Superior temporal gyrus (tissue), 1 donor: ENCODE measurements at regions not wholly inside any gene's neighbourhood (a gene's known extent, or its start where the extent isn't known, plus 50 kb on each side); places are given as distances from the start of the nearest gene placed in this dataset.

ENCODE experiments used
- DNase-seq: peaks from one replicate; pipeline ENCODE4 v3.0.0-alpha.2; 2016; ENCODE audit errors: extremely low spot score

- no peak for DNase-seq
These were observed 68.6 kb upstream of the FAM9A start for GRCh38 chrX:8869812-8870211.

DNA sequence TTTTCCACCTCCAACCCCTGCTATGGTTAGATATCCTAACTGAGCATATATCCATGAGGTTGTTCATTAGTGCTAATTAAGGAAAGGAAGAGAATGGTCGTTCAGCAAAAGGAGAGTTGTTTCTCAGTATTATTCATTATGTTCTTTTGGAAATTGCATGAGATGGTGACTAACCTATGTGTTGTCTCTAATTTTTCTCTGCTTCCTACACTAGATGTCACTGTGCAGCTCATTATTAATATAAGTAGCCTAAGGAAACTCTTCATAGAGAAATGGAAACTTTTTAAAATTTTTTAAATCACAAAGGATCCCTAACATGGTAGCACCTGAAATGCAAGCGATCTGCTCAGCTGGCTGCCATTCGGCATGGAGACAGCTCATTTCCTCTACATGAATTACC is 67.7 kb upstream of the FAM9A start:
- peak; percentile 31 for DNase-seq

GRCh38 chrX:8868070-8868773 is 67.0 kb upstream of the FAM9A start:
- no peak for DNase-seq

GRCh38 chrX:8867406-8867805 is 66.2 kb upstream of the FAM9A start:
- DNase-seq: no peak

- DNase-seq: peak; percentile 16
These were observed 63.0 kb upstream of the FAM9A start for GRCh38 chrX:8864161-8864560.

GRCh38 chrX:8861908-8862307 is 60.7 kb upstream of the FAM9A start:
- DNase-seq: no peak

DNA sequence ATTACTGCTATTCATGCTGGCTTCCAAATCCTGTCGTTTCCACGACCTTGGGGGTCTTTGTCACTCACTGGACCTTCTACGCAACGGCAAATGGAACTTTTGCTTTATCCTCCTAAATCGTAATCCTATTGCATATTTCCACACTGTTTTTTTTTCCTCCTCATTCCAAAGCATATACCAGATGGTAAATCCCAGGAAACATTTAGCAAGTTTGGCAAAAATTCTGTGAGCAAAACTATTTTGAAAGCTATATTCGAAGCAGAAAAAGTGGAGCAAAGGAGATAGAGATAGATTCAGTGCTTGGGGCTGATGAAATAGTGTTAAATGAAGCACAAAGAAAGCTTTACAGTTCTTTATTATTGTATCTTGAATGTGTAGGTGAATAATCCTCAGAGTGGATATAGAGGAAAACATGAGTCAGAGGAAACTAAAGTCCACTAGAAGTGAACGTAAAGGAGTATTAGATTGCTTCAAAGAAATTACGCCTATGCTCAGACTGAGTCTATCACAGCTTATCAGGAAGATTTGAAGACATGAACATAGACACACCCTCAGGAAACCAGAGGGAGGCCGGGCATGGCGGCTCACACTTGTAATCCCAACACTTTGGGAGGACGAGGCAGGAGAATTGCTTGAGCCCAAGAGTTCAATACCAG is 50.2 kb upstream of the FAM9A start:
- DNase-seq: no peak
